Type B pancreatic cell (in vitro differentiated cells): ENCODE measurements at regions not wholly inside any gene's neighbourhood (a gene's known extent, or its start where the extent isn't known, plus 50 kb on each side); places are given as distances from the start of the nearest gene placed in this dataset.

Experiments used
- DNase-seq: peaks from one replicate; pipeline ENCODE4 v3.0.0; 2021; ENCODE audit warnings: mixed read lengths; ENCODE audit not compliant: unreplicated experiment; ENCODE audit errors: extremely low spot score
- H3K27ac Mint-ChIP-seq: 2 replicates; pipeline ENCODE4 v1.8.0; 2021; ENCODE audit warnings: mild to moderate bottlenecking, mixed read lengths
- H3K27me3 Mint-ChIP-seq: 2 replicates; pipeline ENCODE4 v1.8.0; 2021; ENCODE audit warnings: mixed read lengths
- H3K36me3 Mint-ChIP-seq: 2 replicates; pipeline ENCODE4 v1.8.0; 2021; ENCODE audit warnings: mixed read lengths
- H3K4me1 Mint-ChIP-seq: one replicate; pipeline ENCODE4 v1.8.0; 2021; ENCODE audit warnings: mixed read lengths; ENCODE audit not compliant: unreplicated experiment
- H3K4me3 Mint-ChIP-seq: 2 replicates; pipeline ENCODE4 v1.8.0; 2021; ENCODE audit warnings: mild to moderate bottlenecking, mixed read lengths
- H3K9me3 Mint-ChIP-seq: 2 replicates; pipeline ENCODE4 v1.8.0; 2021; ENCODE audit warnings: mixed read lengths
- TF ChIP-seq, protein P1 (sequence below): fragments of 200-600 bp; sonication (generic); conservative IDR thresholded peaks from 2 replicates; pipeline ENCODE4 v1.5.0; 2021; ENCODE audit warnings: antibody characterized with exemption, mild to moderate bottlenecking

DNA sequence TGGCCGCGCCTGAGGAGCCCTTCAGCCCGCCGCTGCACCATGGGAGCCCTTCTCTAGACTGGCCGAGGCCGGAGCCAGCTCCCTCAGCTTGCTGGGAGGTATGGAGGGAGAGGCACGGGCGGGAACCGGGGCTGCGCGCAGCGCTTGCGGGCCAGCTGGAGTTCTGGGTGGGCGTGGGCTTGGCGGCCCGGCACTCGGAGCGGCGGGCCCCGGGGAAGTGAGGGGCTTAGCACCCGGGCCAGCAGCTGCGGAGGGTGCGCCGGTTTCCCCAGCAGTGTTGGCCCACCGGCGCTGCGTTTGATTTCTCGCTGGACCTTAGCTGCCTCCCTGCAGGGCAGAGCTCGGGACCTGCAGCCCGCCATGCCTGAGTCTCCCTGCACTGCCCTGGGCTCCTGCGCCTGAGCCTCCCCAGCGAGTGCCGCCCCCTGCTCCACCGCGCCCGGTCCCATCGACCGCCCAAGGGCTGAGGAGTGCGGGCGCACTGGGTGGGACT is 1890.0 kb upstream of the PCDH20 start:
- H3K36me3 Mint-ChIP-seq, result no peaks in the 10 kb centered on the region
- peaks cover 7% of the 10 kb centered on the region for H3K9me3 Mint-ChIP-seq
- DNase-seq, result no peak
- H3K4me3 Mint-ChIP-seq, result no peak overlapping the region
- no peak overlapping the region for H3K27ac Mint-ChIP-seq
- no peaks in the 10 kb centered on the region for H3K4me1 Mint-ChIP-seq
- TF ChIP-seq, protein P1, sequence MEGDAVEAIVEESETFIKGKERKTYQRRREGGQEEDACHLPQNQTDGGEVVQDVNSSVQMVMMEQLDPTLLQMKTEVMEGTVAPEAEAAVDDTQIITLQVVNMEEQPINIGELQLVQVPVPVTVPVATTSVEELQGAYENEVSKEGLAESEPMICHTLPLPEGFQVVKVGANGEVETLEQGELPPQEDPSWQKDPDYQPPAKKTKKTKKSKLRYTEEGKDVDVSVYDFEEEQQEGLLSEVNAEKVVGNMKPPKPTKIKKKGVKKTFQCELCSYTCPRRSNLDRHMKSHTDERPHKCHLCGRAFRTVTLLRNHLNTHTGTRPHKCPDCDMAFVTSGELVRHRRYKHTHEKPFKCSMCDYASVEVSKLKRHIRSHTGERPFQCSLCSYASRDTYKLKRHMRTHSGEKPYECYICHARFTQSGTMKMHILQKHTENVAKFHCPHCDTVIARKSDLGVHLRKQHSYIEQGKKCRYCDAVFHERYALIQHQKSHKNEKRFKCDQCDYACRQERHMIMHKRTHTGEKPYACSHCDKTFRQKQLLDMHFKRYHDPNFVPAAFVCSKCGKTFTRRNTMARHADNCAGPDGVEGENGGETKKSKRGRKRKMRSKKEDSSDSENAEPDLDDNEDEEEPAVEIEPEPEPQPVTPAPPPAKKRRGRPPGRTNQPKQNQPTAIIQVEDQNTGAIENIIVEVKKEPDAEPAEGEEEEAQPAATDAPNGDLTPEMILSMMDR, result no peak
- no peaks in the 10 kb centered on the region for H3K27me3 Mint-ChIP-seq

DNA sequence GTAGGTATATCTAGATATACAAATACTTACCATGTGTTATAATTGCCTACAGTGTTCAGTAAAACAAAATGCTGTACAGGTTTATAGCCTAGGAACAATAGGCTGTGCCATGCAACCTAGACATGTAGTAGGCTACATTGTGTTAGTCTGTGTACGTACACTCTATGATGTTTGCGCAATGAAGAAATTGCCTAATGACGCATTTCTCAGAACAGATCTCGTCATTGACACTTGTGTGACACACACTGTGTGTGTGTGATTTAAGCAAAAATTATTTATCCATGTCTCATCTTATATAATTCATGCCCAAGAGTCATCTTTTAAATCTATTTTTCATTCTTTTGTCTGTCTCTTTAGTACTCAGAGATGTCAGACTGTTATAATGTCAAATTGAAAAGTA is 1888.8 kb upstream of the PCDH20 start:
- no peak overlapping the region for H3K27ac Mint-ChIP-seq
- no peaks in the 10 kb centered on the region for H3K36me3 Mint-ChIP-seq
- TF ChIP-seq, protein P1, result no peak
- H3K27me3 Mint-ChIP-seq, result no peaks in the 10 kb centered on the region
- DNase-seq, result no peak
- no peak overlapping the region for H3K4me3 Mint-ChIP-seq
- H3K9me3 Mint-ChIP-seq, result peaks cover 7% of the 10 kb centered on the region
- no peaks in the 10 kb centered on the region for H3K4me1 Mint-ChIP-seq

DNA sequence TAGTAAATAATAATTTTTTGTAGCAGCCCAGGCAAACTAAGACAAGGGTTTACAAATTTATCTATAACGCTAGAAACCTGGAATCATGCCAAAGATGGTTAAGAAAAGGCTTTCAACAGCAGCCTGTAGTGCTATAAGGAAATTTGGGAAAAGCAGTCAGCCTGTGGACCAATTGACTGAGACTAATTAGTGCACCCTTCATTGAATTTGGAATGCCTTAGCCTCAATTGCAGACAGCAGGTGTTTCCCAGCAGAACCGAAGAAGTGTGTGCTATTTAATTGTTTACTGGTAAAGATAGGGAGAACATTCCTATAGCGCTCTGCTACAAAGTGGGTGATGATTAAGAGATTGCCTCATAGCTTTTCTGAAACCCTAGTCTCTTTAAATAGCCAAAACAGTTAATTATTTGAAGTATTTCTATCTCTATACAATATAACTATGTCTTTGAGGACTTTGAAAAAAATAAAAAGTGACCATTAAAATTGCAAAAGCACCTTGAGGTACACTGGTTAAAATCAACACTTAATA is 1884.3 kb upstream of the PCDH20 start:
- no peak for DNase-seq
- Mint-ChIP-seq H3K27me3 (no peaks in the 10 kb centered on the region), H3K4me1 (no peaks in the 10 kb centered on the region), H3K36me3 (no peaks in the 10 kb centered on the region), H3K9me3 (no peaks in the 10 kb centered on the region), H3K27ac (no peak overlapping the region), H3K4me3 (no peak overlapping the region)
- TF ChIP-seq, protein P1, result no peak

DNA sequence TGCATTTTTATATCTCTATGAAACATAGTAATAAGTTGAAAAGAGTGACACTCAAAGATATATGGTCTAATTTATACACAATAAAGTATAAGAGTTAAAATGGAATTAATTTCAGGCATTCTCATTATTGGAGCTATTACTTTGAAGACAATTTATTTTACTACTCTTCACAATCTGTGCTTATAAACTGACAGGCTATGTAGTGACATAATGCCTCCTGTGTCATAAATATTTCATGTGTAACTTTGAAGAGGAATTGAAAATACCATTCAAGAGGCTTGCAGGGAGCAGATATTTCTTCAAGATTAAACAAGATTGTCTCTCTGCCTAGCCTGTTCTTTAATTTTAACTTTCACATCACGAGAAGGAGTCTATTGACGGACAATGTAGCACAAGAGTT is 1881.5 kb upstream of the PCDH20 start:
- Mint-ChIP-seq H3K9me3 (no peaks in the 10 kb centered on the region), H3K27ac (no peak overlapping the region), H3K4me1 (no peaks in the 10 kb centered on the region), H3K27me3 (no peaks in the 10 kb centered on the region), H3K36me3 (no peaks in the 10 kb centered on the region), H3K4me3 (no peak overlapping the region)
- TF ChIP-seq, protein P1, result no peak
- no peak for DNase-seq

DNA sequence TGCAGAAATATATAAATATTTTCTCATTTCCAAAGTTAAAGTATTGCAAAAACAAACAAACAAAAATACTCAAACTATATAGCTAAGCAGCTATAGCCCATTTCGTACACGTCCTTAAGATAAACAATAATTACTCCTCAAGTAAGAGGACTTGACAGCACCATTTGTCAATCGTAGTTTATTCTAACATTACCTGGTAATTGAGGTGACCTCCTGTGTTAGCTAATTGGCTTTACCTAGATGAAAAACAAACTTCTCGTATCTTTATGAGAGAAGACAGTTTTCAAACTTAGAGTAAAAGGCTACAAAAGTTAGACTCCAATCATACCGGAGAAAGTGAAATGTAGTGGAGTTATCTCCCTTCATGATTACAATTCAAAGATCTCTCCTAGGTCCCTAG is 1876.1 kb upstream of the PCDH20 start:
- H3K27ac Mint-ChIP-seq, result no peak overlapping the region

More for the DNA sequence above, 1876.1 kb upstream of the PCDH20 start:
- Mint-ChIP-seq H3K4me1 (no peaks in the 10 kb centered on the region), H3K4me3 (no peak overlapping the region), H3K27me3 (no peaks in the 10 kb centered on the region), H3K9me3 (no peaks in the 10 kb centered on the region), H3K36me3 (no peaks in the 10 kb centered on the region)
- TF ChIP-seq, protein P1, result no peak
- DNase-seq, result no peak
